SU-DHL-6 (cell line): ENCODE measurements at regions not wholly inside any gene's neighbourhood (a gene's known extent, or its start where the extent isn't known, plus 50 kb on each side); places are given as distances from the start of the nearest gene placed in this dataset.

Experiments used
- EZH2phosphoT487 ChIP-seq: fragments of 200-600 bp; sonication (generic), shearing (Covaris generic); conservative IDR thresholded peaks from 2 replicates; pipeline ENCODE4 v1.6.1; 2018; ENCODE audit warnings: mild to moderate bottlenecking, antibody characterized with exemption, low read length, moderate library complexity, mixed read lengths
- TF ChIP-seq, protein P1 (sequence below): fragments of 200-600 bp; sonication (generic); IDR thresholded peaks from one replicate; pipeline ENCODE4 v1.5.1; 2017; ENCODE audit warnings: antibody characterized with exemption, mild to moderate bottlenecking, low read length, moderate library complexity; ENCODE audit not compliant: insufficient read depth, poor library complexity, severe bottlenecking

DNA sequence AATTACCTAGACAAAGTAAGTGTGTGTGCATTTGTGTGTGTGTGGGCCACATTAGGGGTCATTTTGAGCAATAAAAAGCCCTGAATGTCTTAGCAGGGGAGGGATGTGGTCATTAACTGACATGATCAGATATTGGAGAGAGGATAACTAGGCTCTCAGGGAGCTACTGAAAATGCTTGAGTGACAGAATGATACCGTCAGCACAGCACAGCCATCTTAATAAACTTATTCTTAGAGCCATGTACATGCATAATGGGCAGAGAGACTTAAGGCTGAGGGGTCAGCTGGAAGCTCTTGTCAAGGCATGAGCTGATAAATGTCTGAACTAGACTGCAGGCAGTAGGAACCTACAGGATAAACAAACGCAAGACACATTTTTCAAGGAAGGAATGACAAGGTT lies 239.1 kb upstream of the NCAM1 start:
- TF ChIP-seq, protein P1, sequence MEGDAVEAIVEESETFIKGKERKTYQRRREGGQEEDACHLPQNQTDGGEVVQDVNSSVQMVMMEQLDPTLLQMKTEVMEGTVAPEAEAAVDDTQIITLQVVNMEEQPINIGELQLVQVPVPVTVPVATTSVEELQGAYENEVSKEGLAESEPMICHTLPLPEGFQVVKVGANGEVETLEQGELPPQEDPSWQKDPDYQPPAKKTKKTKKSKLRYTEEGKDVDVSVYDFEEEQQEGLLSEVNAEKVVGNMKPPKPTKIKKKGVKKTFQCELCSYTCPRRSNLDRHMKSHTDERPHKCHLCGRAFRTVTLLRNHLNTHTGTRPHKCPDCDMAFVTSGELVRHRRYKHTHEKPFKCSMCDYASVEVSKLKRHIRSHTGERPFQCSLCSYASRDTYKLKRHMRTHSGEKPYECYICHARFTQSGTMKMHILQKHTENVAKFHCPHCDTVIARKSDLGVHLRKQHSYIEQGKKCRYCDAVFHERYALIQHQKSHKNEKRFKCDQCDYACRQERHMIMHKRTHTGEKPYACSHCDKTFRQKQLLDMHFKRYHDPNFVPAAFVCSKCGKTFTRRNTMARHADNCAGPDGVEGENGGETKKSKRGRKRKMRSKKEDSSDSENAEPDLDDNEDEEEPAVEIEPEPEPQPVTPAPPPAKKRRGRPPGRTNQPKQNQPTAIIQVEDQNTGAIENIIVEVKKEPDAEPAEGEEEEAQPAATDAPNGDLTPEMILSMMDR: no peak
- TF ChIP-seq EZH2phosphoT487: no peak
